Activated CD4-positive, alpha-beta T cell treated with anti-CD3 and anti-CD28 coated beads, Interleukin-2, amount 50 U/mL, for 16 hours (primary cell): ENCODE measurements at regions not wholly inside any gene's neighbourhood (a gene's known extent, or its start where the extent isn't known, plus 50 kb on each side); places are given as distances from the start of the nearest gene placed in this dataset.
"Not testable (repeated sequence)": the region's sequence is repeated elsewhere in the genome, so short reads cannot be mapped to it uniquely, and the experiment has no call there.

Experiments used
- DNase-seq: peaks from one replicate; pipeline ENCODE4 v3.0.0-alpha.2; 2020

- no peak for DNase-seq
Observed at GRCh38 chr1:219067350-219067712, 106.3 kb upstream of the LYPLAL1 start.

GRCh38 chr1:219070395-219070794 lies 103.3 kb upstream of the LYPLAL1 start:
- not testable (repeated sequence) for DNase-seq

- DNase-seq, result no peak
Observed at GRCh38 chr1:219071209-219071608, 102.5 kb upstream of the LYPLAL1 start.

GRCh38 chr1:219072329-219072728 lies 101.3 kb upstream of the LYPLAL1 start:
- no peak for DNase-seq

GRCh38 chr1:219074084-219074728 lies 99.5 kb upstream of the LYPLAL1 start:
- no peak for DNase-seq

GRCh38 chr1:219075121-219075879 lies 98.4 kb upstream of the LYPLAL1 start:
- no peak for DNase-seq

- DNase-seq, result no peak
Observed at GRCh38 chr1:219076326-219076937, 97.2 kb upstream of the LYPLAL1 start.

GRCh38 chr1:219077767-219078166 lies 95.9 kb upstream of the LYPLAL1 start:
- not testable (repeated sequence) for DNase-seq

GRCh38 chr1:219081943-219082925 lies 91.4 kb upstream of the LYPLAL1 start:
- DNase-seq, result no peak

GRCh38 chr1:219083631-219084030 lies 90.0 kb upstream of the LYPLAL1 start:
- DNase-seq, result no peak

GRCh38 chr1:219085082-219085481 lies 88.6 kb upstream of the LYPLAL1 start:
- DNase-seq, result no peak

GRCh38 chr1:219085988-219086387 lies 87.7 kb upstream of the LYPLAL1 start:
- no peak for DNase-seq

- DNase-seq, result no peak
Observed at GRCh38 chr1:219086956-219087469, 86.7 kb upstream of the LYPLAL1 start.

GRCh38 chr1:219088778-219089557 lies 84.7 kb upstream of the LYPLAL1 start:
- DNase-seq, result no peak

- no peak for DNase-seq
Observed at GRCh38 chr1:219090607-219091006, 83.1 kb upstream of the LYPLAL1 start.

- DNase-seq, result no peak
Observed at GRCh38 chr1:219092206-219092605, 81.5 kb upstream of the LYPLAL1 start.

- no peak for DNase-seq
Observed at GRCh38 chr1:219099307-219099706, 74.4 kb upstream of the LYPLAL1 start.

GRCh38 chr1:219100059-219100458 lies 73.6 kb upstream of the LYPLAL1 start:
- DNase-seq, result no peak

GRCh38 chr1:219102466-219102865 lies 71.2 kb upstream of the LYPLAL1 start:
- DNase-seq, result not testable (repeated sequence)

- DNase-seq, result no peak
Observed at GRCh38 chr1:219105893-219106292, 67.8 kb upstream of the LYPLAL1 start.

GRCh38 chr1:219109424-219110018 lies 64.2 kb upstream of the LYPLAL1 start:
- no peak for DNase-seq
